ENCODE measurements at regions not wholly inside any gene's neighbourhood (a gene's known extent, or its start where the extent isn't known, plus 50 kb on each side); places are given as distances from the start of the nearest gene placed in this dataset.
"Not testable (repeated sequence)": the region's sequence is repeated elsewhere in the genome, so short reads cannot be mapped to it uniquely, and the experiment has no call there.

- not testable (repeated sequence) for TF ChIP-seq EZH2phosphoT487 (IDR thresholded peaks at IDR 0.05; ENCODE audit: borderline replicate concordance, low read depth, low read length); CTCF (conservative IDR thresholded peaks at IDR 0.05; ENCODE audit: low read length)
Measured at GRCh38 chr12:91452464-91452863, 269.8 kb upstream of the DCN start.
